ENCODE measurements at regions not wholly inside any gene's neighbourhood (a gene's known extent, or its start where the extent isn't known, plus 50 kb on each side); places are given as distances from the start of the nearest gene placed in this dataset.

DNA sequence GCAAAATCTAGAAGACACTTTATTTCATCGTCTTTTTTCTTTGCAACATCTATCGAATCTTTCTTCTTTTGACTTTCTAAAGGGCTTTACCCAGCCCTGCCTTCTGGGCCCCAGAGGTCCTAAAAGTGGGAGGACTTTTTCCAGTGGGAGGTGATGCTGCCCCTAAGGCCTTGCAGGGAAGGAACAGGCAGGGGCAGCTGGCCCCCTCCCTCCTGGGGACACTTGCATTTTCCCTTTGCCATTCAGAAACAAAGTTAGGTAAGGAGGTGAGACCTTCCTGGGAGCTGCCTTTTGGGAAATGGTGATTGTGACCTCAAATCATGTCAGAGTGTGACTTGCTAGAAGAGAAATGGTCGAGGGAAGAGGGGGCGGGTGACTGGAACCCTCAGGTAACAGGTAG, 132.7 kb downstream of the GLI2 start:
- Histone ChIP-seq H3K27me3 (replicated peaks; ENCODE audit: control insufficient read depth, insufficient read depth, low read length) (no peaks in the 10 kb centered on the region), H3K4me1 (0 out of 2 replicates have a peak, but pooled peaks cover 9% of the 10 kb centered on the region), H3K9me3 (no peaks in the 10 kb centered on the region), H3K4me3 (ENCODE audit: low read depth, low read length) (no peak overlapping the region), H3K36me3 (ENCODE audit: control insufficient read depth, insufficient read depth, low read length) (no peaks in the 10 kb centered on the region)
- Mint-ChIP-seq H3K27ac (ENCODE audit: unreplicated experiment) (no peak overlapping the region), H3K4me3 (ENCODE audit: unreplicated experiment) (no peak overlapping the region), H3K36me3 (ENCODE audit: insufficient read depth, unreplicated experiment) (no peaks in the 10 kb centered on the region), H3K4me1 (ENCODE audit: low read depth, unreplicated experiment) (peaks cover 5% of the 10 kb centered on the region), H3K27me3 (ENCODE audit: insufficient read depth, unreplicated experiment) (no peaks in the 10 kb centered on the region), H3K9me3 (ENCODE audit: unreplicated experiment) (no peaks in the 10 kb centered on the region)
- TF ChIP-seq, protein P1, sequence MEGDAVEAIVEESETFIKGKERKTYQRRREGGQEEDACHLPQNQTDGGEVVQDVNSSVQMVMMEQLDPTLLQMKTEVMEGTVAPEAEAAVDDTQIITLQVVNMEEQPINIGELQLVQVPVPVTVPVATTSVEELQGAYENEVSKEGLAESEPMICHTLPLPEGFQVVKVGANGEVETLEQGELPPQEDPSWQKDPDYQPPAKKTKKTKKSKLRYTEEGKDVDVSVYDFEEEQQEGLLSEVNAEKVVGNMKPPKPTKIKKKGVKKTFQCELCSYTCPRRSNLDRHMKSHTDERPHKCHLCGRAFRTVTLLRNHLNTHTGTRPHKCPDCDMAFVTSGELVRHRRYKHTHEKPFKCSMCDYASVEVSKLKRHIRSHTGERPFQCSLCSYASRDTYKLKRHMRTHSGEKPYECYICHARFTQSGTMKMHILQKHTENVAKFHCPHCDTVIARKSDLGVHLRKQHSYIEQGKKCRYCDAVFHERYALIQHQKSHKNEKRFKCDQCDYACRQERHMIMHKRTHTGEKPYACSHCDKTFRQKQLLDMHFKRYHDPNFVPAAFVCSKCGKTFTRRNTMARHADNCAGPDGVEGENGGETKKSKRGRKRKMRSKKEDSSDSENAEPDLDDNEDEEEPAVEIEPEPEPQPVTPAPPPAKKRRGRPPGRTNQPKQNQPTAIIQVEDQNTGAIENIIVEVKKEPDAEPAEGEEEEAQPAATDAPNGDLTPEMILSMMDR (IDR thresholded peaks at IDR 0.05; ENCODE audit: insufficient read depth in 1 of 2, low read depth in 1 of 2, low read length in 1 of 2, severe bottlenecking in 1 of 2, unreplicated experiment in 1 of 2), result no peak
- BruUV-seq (replicated peaks), result no TSS peak
- intact Hi-C loops (cut with micrococcal nuclease; ENCODE audit: unreplicated experiment), result no loop called here
- POLR2A ChIA-PET, result no interaction called here
- CTCF ChIA-PET, result interaction anchor here (0.6 kb wide), 1 partner anchor 132 kb away, joined by 3 read pairs; no protein-coding TSS in a partner anchor
- DNase-seq, result no peak

DNA sequence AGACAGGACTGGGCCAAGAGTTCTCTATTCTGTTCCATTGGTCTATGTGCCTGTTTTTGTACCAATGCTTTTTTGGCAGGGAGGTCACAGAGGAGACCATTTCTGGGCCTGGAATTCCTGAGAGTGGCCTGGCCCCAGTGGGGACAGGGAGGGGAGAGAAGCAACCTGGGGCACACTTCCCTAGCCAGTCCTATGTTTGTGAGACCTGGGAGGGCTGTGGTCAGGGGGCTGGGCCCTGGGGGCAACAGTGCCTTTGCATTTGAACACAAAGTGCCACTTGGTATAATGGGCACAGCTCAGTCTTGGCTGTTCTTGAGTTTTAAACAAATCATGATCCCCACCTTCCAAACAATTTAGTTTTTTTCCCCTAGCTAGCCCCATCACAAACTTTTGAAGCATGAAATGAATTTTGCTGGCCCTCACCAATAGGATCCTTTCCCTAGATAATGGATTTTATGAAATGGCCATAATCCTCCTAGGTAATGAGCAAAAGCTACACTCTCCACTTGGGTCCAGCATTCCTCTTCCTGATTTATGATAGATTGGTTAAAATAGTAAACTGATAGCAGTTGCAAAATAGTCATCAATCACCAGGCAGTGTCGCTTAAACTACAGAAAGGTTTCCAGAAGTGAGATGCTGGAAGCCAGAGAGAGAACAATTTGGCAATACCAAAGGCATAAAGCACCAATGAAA, 133.5 kb downstream of the GLI2 start:
- Histone ChIP-seq H3K4me3 (ENCODE audit: low read depth, low read length) (no peak overlapping the region), H3K27me3 (replicated peaks; ENCODE audit: control insufficient read depth, insufficient read depth, low read length) (no peaks in the 10 kb centered on the region), H3K9me3 (no peaks in the 10 kb centered on the region), H3K4me1 (0 out of 2 replicates have a peak, but pooled peaks cover 4% of the 10 kb centered on the region), H3K36me3 (ENCODE audit: control insufficient read depth, insufficient read depth, low read length) (no peaks in the 10 kb centered on the region)
- no TSS peak for BruUV-seq (replicated peaks)
- Mint-ChIP-seq H3K27ac (ENCODE audit: unreplicated experiment) (no peak overlapping the region), H3K9me3 (ENCODE audit: unreplicated experiment) (no peaks in the 10 kb centered on the region), H3K4me3 (ENCODE audit: unreplicated experiment) (no peak overlapping the region), H3K4me1 (ENCODE audit: low read depth, unreplicated experiment) (peaks cover 5% of the 10 kb centered on the region), H3K27me3 (ENCODE audit: insufficient read depth, unreplicated experiment) (no peaks in the 10 kb centered on the region), H3K36me3 (ENCODE audit: insufficient read depth, unreplicated experiment) (no peaks in the 10 kb centered on the region)
- ChIA-PET POLR2A (interaction anchor here (0.6 kb wide), 1 partner anchor 206 kb away, joined by 3 read pairs; no protein-coding TSS in a partner anchor), CTCF (interaction anchor here (0.6 to 1.5 kb wide), 2 partner anchors 12 to 133 kb away, joined by 3 read pairs; no protein-coding TSS in a partner anchor)
- no peak for DNase-seq
- intact Hi-C loops (cut with micrococcal nuclease; ENCODE audit: unreplicated experiment), result no loop called here
- TF ChIP-seq, protein P1 (IDR thresholded peaks at IDR 0.05; ENCODE audit: insufficient read depth in 1 of 2, low read depth in 1 of 2, low read length in 1 of 2, severe bottlenecking in 1 of 2, unreplicated experiment in 1 of 2), result no peak

DNA sequence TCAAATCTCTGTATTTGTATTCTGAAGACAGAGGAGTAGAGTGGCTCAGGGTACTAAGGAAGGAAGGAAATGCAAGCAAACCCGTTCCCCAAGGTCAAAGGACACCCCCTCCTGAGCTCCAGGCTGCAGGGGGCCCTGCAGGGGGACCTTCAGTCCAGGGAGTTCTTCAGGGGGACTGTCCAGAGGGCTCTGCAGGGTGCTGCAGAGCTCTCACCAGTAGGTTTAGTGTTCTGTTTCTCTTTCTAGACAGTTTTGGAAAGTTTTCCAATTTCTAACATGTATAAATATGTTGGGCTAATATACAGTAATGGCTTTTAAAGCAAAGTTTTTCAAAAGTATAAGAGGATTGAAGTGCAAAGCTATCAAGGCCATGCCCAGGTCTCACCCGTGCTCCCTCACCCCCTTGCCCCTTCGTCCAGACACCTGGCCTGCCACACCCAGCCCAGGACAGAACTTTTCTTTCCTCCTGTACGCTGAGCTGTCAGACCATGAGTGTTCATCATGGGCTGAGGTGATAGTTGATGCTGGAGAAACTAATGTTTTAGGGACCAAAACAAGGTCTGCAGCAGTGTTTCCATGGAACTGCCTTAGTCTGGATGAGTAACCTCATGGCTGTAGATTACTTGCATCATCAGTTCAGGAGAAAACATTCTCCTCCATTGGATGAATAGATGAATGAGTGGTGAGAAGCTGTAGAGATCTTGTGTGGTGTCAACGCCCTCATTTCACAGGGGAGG, 134.2 kb downstream of the GLI2 start:
- H3K27ac Mint-ChIP-seq (ENCODE audit: unreplicated experiment), result no peak overlapping the region
- intact Hi-C loops (cut with micrococcal nuclease; ENCODE audit: unreplicated experiment), result no loop called here
- no peak overlapping the region for H3K4me3 Mint-ChIP-seq (ENCODE audit: unreplicated experiment)
- no peaks in the 10 kb centered on the region for H3K9me3 Mint-ChIP-seq (ENCODE audit: unreplicated experiment)
- H3K27me3 Mint-ChIP-seq (ENCODE audit: insufficient read depth, unreplicated experiment), result no peaks in the 10 kb centered on the region
- no peaks in the 10 kb centered on the region for H3K27me3 ChIP-seq (replicated peaks; ENCODE audit: control insufficient read depth, insufficient read depth, low read length)
- ChIA-PET CTCF (interaction anchor here (1.5 kb wide), 1 partner anchor 13 kb away, joined by 3 read pairs; no protein-coding TSS in a partner anchor), POLR2A (interaction anchor here (0.6 kb wide), 1 partner anchor 205 kb away, joined by 3 read pairs; no protein-coding TSS in a partner anchor)
- TF ChIP-seq, protein P1 (IDR thresholded peaks at IDR 0.05; ENCODE audit: insufficient read depth in 1 of 2, low read depth in 1 of 2, low read length in 1 of 2, severe bottlenecking in 1 of 2, unreplicated experiment in 1 of 2), result no peak
- no peaks in the 10 kb centered on the region for H3K9me3 ChIP-seq
- H3K4me1 Mint-ChIP-seq (ENCODE audit: low read depth, unreplicated experiment), result peaks cover 5% of the 10 kb centered on the region
- no peak overlapping the region for H3K4me3 ChIP-seq (ENCODE audit: low read depth, low read length)
- H3K36me3 Mint-ChIP-seq (ENCODE audit: insufficient read depth, unreplicated experiment), result no peaks in the 10 kb centered on the region
- H3K4me1 ChIP-seq, result 0 out of 2 replicates have a peak, but pooled peaks cover 4% of the 10 kb centered on the region
- no peak for DNase-seq
- no TSS peak for BruUV-seq (replicated peaks)
- no peaks in the 10 kb centered on the region for H3K36me3 ChIP-seq (ENCODE audit: control insufficient read depth, insufficient read depth, low read length)

All from Caco-2 (cell line).